NCI-H128 (cell line): ENCODE measurements at regions not wholly inside any gene's neighbourhood (a gene's known extent, or its start where the extent isn't known, plus 50 kb on each side); places are given as distances from the start of the nearest gene placed in this dataset.
"Not testable (repeated sequence)": the region's sequence is repeated elsewhere in the genome, so short reads cannot be mapped to it uniquely, and the experiment has no call there.

Source experiments
- DNase-seq: peaks from one replicate; lab custom pipeline; 2025; ENCODE audit not compliant: unreplicated experiment; lab: John Stamatoyannopoulos, UW

DNA sequence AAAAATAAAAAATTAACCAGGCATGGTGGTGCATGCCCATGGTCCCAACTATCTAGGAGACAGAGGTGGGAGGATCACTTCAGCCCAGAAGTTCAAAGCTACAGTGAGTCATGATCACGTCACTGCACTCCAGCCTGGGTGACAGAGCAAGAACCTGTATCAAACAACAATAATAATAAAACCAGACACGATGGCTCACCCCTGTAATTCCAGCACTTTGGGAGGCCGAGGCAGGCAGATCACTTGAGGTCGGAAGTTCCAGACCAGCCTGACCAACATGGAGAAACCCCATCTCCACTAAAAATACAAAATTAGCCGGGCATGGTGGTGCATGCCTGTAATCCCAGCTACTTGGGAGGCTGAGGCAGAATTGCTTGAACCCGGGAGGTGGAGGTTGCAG lies 159.4 kb downstream of the SKIDA1 start:
- not testable (repeated sequence) for DNase-seq

DNA sequence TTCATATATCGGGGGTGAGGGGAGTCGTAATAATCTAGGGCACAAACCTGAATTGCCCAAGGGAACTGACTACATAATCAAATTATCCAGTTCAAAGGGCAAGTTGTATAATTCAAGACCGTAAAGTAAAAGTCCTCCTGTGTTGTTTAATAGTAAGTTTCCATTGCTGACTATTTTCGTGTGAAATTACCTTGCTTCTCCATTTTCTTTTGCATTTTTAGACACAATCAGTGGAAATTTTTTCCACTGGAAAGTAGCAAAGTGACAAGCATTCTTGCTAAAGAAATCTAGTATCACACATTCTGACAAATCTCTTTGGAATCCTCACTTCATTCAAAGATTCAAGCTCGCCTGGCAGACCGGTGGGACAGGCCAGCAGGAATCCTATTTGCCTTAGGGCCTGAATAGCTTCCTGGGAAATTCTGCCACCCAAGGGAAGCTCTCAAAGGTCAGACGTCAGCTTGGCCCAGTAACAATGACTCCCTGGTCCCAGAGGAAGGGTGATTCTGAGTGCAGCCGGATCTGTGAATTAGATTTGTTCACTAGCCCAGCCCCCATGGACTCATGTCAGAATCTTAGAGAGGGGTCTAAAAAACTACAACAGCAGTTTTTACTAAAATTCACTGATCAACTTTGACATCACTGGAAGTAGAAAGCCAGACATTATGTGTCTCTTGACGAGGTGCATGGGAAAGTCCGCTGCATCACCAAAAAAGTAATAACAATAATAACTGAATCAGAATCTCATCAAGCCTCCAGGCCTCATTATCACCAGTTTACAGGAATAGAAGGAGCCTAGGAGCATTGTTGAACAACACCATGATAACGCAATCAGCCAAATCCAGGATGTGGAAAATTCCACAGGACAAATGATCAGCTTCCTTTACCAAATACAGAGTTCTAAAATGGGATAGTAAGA lies 161.0 kb downstream of the SKIDA1 start:
- DNase-seq, result no peak

DNA sequence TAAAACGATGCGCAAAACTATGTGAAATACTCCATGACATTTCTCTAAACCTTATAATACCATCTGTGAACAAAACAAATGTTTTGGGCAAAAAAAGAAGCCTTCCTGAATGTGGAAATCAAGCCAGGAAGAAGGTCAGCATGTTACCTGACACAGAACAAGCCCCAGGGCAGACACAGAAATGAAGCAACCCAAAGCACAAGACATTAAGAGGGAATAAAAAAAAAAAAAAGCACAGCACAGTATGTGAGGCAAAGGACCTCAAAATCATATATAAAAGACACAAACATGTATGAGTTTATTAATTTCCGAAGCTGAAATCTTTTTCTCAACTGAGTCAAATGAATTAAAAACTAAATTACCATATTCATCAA lies 161.8 kb downstream of the SKIDA1 start:
- DNase-seq, result no peak

DNA sequence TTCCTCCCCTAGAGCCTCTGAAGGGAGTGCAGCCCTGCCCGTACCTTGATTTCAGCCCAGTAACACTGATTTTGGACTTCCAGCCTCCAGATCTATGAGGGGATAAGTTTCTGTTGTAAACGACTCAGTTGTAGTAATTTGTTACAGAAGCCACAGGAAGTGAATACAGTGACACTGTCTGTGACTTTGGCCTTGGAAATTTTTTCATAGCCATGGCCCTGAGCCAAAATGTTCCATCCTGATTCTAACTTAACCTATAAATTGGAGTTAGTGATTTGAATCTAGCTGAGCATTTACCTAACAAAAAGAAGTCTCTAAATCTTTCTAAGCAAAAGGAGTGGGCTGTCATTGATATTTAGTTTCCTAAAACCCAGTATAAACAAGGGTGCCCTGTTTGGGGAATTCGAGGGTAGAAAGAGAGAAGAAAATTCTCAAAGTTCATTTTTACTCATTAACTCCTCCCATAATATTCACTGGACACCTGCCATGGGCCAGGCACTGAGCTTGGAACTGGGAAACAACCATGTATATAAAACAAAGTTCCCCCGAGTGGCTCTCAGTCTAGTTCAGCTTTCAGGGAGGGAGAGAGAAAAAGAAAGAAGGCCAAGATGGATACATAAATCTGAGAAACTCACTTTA lies 162.3 kb downstream of the SKIDA1 start:
- no peak for DNase-seq

DNA sequence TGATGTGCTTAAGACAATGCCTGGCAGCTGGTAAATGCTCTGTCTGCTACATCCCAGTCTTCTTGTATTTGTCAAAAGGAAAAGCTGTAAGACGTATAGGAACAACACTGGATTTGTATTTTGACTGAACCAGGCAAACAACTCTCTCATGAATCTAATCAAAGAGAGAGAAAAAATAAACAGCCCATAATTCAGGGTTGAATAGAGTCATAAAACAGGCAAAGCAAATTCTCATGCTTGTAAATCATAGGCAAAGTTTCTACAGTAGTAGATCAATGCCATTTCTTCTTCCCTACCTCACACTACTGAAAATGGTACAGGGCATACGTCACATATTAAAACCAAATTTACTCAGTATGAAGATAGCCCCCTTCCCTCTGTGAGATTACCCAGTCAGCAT lies 166.3 kb downstream of the SKIDA1 start:
- no peak for DNase-seq

DNA sequence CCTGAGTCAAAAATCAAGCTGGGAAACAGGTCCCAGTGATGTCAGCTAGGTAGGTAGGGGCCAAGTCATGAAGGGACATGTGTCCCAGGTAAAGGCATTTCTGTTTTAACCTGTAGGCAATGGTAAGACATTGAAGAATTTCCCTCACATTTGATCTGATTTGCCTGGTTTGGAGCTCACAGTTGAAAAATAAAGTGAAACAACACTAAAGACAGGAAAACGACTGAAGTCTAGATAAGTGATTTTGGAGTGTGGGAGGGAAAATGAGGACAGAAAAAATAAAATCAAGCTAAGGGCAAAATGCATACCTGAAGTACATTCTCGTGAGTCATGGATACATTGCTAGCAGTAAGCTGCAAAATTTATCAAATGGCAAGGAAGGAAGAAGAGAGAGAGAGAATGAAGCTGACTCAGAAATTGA lies 169.9 kb downstream of the SKIDA1 start:
- no peak for DNase-seq

DNA sequence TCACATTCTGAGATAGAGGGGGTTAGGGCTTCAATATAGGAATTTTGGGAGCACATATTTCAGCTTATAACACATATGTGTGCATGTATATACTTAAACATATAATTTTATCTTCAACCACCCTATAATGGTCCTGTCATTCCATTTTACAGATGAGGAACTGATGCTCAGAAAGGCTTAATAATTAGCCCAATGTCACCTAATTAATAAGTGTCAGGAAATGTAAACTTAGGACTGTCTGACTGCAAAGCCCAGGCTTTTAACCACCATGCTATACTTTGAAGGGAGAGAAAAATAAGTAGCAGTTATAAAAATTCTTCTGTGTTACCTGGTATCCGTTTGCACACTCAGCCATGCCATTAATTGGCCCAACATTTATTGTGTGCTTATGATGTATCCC lies 172.6 kb downstream of the SKIDA1 start:
- DNase-seq, result no peak

DNA sequence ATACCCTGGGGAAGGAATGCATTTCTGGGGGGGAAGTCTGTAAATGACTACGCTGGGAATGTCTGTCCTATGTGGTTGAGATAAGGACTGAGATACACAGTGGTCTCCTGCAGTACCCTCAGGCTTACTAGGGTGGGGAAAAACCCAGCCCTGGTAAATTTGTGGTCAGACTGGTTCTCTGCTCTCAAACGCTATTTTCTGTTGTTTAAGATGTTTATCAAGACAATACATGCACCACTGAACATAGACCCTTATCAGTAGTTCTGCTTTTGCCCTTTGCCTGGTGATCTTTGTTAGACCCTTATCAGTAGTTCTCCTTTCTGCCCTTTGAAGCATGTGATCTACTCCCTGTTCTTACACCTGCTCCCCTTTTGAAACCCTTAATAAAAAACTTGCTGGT lies 173.9 kb downstream of the SKIDA1 start:
- not testable (repeated sequence) for DNase-seq

DNA sequence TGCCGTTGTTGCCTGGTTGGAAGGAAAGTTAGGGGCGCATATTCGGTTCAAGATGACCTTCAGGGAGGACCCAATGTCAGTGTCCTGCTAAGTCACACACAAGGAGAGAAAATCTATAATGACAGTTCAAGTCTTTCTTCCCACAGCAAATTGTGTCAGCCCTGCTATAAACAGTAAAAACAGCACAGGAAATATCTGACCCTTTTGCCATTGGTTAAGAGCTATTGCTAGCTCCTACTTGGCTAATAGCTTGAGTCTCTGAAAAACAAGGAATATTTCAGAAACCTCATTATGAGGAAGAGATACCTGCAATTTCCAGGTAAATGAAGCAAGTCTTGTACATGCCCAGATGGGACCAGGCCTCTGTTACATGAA lies 175.6 kb downstream of the SKIDA1 start:
- DNase-seq, result no peak

DNA sequence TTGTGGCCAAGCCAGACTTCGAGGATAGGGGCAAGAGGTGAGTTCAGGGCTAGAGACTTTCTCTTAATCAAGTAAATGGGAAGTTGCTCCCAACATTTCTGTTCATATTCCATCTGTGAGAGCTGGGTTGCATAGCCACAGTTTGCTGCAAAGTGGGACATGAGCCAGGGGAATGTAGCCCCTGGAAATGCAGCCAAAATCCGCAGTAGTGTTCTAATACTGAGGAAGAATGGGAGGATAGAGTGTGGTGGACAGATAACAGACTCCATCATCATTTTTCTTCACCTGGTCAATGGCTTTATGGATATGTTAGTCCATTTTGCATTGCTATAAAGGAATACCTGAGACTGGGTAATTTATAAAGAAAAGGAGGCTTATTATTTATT lies 177.7 kb downstream of the SKIDA1 start:
- DNase-seq, result no peak

DNA sequence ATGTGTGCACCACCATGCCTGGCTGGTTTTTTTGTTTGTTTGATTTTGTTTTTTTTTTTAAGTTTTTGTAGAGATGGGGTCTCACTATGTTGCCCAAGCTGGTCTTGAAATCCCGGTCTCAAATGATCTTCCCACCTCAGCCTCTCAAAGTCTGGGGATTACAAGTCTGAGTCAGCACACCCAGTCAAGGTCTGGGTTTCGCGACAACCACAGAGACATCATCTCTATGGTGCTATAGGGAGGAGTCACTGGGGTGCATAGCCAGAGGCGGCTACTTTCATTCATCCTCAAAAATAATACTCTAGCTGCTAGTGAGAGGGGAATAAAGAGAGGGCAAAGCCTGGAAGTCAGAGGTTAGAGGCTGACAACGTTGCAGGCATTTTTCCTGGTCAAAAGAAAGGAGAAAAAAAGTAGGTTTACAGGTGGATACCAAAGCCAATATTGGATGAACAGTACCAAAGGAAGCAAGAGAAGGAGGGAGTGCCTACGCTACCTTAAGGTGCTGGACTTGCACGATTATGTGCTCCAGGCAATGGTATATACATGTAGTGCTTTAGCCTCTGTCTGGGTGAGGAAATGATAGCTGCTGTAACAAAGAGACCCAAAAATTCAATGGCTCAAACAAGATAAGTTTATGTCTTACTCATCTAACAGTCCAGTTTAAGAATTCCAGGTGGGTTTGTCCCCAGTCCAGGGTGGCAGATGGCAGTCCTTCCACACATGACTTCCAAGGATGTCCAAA lies 178.3 kb downstream of the SKIDA1 start:
- no peak for DNase-seq

DNA sequence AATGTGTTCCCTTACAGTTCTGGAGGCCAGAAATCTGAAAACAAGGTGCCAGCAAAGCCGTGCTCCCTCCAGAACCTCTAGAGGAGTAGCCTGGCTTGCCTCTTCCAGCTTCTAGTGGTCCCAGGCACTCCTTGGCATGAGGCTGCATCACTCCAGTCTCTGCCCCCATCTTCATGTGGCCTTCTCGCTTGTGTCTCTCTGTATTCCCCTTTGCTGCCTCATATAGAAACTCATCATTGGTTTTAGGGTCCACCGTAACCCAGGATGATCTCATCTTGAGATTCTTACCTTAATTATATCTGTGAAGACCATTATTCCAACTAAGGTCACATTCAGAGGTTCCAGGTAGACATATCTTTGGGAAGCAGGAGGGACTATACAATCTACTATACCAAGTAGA lies 182.4 kb downstream of the SKIDA1 start:
- no peak for DNase-seq

DNA sequence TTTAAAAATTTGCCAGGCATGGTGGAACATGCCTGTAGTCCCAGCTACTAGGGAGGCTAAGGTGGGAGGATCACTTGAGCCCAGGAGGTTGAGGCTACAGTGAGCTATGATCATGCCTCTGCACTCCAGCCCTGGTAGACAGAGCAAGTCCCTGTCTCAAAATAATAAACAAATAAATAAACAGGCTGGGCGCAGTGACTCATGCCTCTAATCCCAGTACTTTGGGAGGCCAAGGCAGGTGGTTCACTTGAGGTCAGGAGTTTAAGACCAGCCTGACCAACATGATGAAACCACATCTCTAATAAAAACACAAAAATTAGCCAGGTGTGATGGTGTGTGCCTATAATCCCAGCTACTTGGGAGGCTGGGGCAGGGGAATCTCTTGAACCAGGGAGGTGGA lies 183.0 kb downstream of the SKIDA1 start:
- not testable (repeated sequence) for DNase-seq

DNA sequence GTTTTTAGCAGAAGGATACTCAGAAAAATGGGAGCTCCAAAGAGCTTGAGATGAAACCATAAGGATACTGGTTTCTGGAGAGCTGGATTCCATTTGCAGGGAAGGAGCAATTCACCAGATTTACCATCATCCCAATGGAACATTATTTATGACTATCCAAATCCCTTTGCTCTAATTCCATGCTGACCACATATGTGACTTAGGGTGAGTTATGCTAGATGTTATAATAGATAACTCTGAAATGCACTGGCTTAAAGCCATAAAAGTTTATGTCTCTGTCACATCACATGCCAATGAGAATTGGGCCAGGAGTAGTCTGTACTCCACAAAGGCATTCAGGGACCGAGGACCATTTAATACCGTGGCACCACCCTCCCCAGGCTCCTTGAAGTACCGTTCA lies 185.2 kb downstream of the SKIDA1 start:
- DNase-seq, result no peak

DNA sequence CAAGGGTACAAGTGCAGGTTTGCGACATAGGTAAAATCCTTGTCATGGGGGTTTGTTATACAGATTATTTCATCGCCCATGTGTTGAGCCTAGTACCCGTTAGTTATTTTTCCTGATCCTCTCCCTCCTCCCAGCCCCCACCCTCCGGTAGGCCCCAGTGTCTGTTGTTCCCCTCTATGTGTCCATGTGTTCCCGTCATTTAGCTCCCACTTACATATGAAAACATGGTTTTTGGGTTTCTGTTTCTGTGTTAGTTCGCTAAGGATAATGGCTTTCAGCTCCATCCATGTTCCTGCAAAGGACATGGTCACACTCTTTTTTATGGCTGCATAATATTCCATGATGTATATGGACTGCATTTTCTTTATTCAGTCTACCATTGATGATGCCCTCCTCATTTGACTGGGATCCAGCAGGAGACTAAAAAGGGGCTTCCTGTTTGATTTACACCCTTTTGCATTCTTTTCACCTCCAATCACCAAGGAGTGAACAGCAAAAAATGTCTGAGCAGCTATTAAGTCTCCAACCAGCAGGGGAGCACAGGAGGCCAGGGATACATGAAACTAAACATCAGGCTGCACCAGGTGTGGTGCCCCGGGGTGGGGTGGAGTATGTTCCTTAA lies 188.2 kb downstream of the SKIDA1 start:
- no peak for DNase-seq

DNA sequence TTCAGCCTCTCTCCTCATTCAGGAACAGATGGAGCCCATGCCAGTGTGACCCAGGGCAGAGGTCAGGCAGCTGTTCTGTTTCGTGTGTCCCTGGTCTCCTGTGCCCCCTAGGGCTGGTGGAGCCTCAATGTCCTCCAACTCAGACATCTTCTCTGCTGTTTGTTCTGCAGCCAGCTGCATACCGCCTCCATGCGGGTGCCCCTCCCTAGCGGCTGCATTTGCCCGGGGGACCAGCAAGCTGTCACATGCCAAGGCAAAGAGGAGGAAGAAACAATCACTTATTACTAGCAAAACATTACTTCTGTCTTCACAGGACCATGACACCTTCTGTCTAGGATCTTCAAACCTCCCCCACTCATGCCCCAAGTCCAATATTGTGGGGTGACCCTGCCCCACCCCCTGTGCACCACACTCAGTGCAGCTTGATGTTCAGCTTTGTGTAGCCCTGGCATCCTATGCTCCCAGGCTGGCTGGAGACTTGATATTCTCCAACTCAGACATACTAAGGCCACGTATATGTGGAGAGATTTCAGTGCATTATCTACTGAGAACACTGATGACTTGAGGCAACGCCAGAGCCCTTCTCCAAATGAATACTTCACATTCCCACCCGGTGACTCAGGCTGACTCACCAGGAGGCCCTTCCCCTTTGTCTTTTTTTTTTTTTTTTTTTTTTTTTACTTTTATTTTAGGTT lies 188.9 kb downstream of the SKIDA1 start:
- no peak for DNase-seq

DNA sequence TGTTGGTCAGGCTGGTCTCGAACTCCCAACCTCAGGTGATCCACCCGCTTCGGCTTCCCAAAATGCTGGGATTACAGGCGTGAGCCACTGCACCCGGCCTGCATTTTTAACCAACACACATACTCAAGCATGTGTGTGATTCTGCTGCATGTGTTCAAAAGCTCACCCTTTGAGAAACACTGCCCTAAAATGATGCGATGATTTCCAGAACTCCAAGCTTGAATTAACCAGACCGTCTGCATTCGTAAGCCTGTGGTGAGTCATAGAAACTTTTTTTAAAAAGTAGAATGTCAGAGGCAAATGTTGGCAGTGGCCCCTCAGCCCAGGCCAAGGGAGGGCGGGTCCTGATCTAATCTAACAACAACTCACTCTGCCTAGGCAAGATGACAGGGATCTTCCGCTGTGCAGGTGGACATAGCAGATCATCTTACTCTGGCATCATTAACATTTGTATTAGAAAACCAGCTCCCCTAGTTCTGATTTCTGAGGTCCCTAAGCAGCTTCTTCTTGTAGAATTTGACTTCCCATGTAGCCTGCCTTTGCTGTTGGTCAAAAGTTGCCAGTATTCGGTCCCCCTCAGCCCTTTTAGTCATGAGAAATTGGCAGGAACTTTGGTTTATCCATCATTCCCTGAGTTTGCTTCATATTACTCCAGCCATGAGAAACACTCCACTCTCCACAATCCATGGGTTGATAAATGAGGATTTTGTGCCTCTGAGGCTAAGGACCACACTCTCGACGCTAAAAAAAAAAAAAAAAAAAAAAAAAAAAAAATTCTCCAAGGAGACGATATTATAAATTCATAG lies 190.4 kb downstream of the SKIDA1 start:
- no peak for DNase-seq

DNA sequence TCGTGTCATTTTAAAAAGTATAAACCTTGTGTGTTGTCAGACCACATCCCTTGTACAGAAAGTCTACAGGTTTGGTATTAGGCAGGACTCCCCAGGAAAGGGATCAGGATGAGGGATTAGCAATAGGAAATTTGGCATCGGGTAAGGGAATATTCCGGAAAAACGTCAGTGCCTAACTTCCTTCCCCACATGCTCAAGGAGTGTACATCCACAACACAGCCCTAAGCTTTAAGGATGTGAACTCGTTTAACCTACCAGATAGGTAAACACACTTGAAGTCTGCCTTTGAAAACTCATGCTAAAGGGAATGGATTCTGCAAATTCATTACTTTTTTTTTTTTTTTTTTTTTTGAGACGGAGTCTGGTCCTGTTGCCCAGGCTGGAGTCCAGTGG lies 194.9 kb downstream of the SKIDA1 start:
- no peak for DNase-seq

DNA sequence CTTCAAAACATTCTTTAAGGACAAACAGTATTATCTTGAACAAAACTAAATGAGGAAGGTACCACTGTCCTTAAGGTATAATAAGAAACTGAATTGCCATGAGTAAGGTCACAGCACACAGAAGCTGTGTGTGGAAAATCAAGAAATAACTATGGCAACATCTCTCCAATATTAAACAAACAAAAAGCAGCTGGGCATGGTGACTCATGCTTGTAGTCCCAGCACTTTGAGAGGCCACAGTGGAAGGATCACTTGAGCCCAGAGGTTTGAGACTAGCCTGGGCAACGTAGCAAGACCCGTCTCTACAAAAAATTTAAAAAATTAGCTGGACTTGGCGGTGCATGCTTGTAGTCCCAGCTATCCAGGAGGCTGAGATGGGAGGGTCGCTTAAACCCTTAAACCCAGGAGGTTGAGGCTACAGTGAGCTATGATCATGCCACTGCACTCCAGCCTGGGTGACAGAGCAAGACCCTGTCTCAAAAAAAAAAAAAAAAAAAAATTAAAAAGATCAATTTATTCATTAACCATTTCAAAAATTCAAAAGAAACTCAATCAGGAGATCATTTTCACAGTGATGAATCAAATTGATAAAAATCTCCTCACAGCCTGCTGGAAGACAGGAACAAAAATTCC lies 195.4 kb downstream of the SKIDA1 start:
- DNase-seq, result no peak
